HFFc6 (cell line): ENCODE measurements at regions not wholly inside any gene's neighbourhood (a gene's known extent, or its start where the extent isn't known, plus 50 kb on each side); places are given as distances from the start of the nearest gene placed in this dataset.
"Not testable (repeated sequence)": the region's sequence is repeated elsewhere in the genome, so short reads cannot be mapped to it uniquely, and the experiment has no call there.

Experiments used
- DNase-seq: peaks from one replicate; pipeline ENCODE4 v3.0.0-alpha.2; 2018
- H3K27ac Mint-ChIP-seq: 2 replicates; pipeline ENCODE4 v1.8.0; 2020; ENCODE audit warnings: mild to moderate bottlenecking, mixed read lengths
- H3K27me3 Mint-ChIP-seq: 2 replicates; pipeline ENCODE4 v1.8.0; 2021; ENCODE audit warnings: mild to moderate bottlenecking, moderate library complexity, mixed read lengths; ENCODE audit not compliant: insufficient read depth
- H3K36me3 Mint-ChIP-seq: 2 replicates; pipeline ENCODE4 v1.8.0; 2021; ENCODE audit warnings: low read depth, mixed read lengths
- H3K4me1 Mint-ChIP-seq: 2 replicates; pipeline ENCODE4 v1.8.0; 2020; ENCODE audit warnings: low read depth, mixed read lengths
- H3K4me3 Mint-ChIP-seq: 2 replicates; pipeline ENCODE4 v1.8.0; 2020; ENCODE audit warnings: mild to moderate bottlenecking, moderate library complexity, mixed read lengths
- H3K9me3 Mint-ChIP-seq: 2 replicates; pipeline ENCODE4 v1.8.0; 2020; ENCODE audit warnings: mild to moderate bottlenecking, mixed read lengths
- TF ChIP-seq, protein P1 (sequence below): fragments of 200-600 bp; sonication (generic); IDR thresholded peaks from 2 replicates; pipeline ENCODE4 v1.5.0; 2021; ENCODE audit warnings: antibody characterized with exemption, mild to moderate bottlenecking

GRCh38 chr10:64558094-64558835 lies 1037.1 kb downstream of the REEP3 start:
- Mint-ChIP-seq H3K36me3 (no peaks in the 10 kb centered on the region), H3K27ac (no peak overlapping the region), H3K27me3 (no peaks in the 10 kb centered on the region; the same call in 1 of the 2 replicates), H3K4me3 (no peak overlapping the region), H3K9me3 (peaks cover 19% of the 10 kb centered on the region), H3K4me1 (no peaks in the 10 kb centered on the region)
- DNase-seq: no peak
- TF ChIP-seq, protein P1, sequence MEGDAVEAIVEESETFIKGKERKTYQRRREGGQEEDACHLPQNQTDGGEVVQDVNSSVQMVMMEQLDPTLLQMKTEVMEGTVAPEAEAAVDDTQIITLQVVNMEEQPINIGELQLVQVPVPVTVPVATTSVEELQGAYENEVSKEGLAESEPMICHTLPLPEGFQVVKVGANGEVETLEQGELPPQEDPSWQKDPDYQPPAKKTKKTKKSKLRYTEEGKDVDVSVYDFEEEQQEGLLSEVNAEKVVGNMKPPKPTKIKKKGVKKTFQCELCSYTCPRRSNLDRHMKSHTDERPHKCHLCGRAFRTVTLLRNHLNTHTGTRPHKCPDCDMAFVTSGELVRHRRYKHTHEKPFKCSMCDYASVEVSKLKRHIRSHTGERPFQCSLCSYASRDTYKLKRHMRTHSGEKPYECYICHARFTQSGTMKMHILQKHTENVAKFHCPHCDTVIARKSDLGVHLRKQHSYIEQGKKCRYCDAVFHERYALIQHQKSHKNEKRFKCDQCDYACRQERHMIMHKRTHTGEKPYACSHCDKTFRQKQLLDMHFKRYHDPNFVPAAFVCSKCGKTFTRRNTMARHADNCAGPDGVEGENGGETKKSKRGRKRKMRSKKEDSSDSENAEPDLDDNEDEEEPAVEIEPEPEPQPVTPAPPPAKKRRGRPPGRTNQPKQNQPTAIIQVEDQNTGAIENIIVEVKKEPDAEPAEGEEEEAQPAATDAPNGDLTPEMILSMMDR: no peak

DNA sequence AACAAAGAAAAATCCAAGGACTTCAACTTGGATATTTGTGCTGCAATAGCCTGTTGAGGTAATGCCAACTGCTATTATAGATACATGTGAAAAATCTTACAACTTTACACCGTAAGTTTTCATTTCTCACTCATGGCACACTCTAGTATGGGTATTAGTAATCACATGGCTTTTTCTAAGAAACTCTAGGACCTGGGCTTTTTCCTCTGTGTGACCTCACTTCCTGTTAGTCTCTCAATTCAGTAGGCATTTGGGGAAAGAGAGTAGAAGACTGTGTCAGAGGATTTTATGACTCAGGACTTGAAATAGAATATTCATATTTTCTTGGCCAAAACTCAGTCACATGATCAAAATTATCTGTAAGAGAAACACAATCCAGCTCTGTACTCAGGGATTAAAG lies 1049.9 kb downstream of the REEP3 start:
- no peaks in the 10 kb centered on the region for H3K4me1 Mint-ChIP-seq
- H3K27me3 Mint-ChIP-seq: no peaks in the 10 kb centered on the region; the same call in 1 of the 2 replicates
- no peak for DNase-seq
- peaks cover 43% of the 10 kb centered on the region for H3K9me3 Mint-ChIP-seq
- H3K27ac Mint-ChIP-seq: no peak overlapping the region
- no peaks in the 10 kb centered on the region for H3K36me3 Mint-ChIP-seq
- TF ChIP-seq, protein P1: no peak
- H3K4me3 Mint-ChIP-seq: no peak overlapping the region

DNA sequence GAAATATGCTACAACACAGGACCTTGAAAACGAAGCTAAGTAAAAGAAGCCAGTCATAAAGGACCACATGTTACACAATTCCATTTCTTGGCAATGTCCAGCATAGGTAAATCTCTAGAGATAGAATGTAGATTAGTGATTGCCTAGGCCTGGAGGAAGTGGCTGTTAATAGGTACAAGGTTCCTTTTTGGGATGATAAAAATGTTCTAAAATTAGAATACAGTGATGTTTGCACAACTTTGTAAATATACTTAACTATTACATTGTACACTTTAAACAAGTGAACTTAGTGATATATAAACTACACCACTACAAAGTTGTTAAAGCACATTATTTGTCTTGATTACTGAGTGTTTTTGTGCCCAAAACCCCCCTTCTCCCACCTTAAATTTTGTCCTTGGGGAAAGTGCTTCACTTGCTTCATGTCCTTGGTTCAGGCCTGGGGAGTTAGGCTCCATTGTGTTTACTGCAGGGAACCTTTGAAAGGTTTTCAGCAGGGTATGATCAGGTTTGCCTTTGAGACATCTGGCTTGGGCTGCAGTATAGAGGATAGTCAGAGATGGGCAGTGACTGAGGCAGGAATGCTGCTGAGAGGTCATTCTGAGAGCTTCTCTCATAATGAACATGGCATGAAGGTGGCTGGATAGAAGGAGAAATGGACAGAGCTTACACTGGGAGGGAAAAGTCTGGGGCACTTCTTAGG lies 1052.6 kb downstream of the REEP3 start:
- Mint-ChIP-seq H3K27ac (no peak overlapping the region), H3K9me3 (peaks cover 32% of the 10 kb centered on the region), H3K4me1 (no peaks in the 10 kb centered on the region), H3K4me3 (no peak overlapping the region), H3K36me3 (no peaks in the 10 kb centered on the region), H3K27me3 (no peaks in the 10 kb centered on the region; the same call in 1 of the 2 replicates)
- TF ChIP-seq, protein P1: no peak
- DNase-seq: no peak

DNA sequence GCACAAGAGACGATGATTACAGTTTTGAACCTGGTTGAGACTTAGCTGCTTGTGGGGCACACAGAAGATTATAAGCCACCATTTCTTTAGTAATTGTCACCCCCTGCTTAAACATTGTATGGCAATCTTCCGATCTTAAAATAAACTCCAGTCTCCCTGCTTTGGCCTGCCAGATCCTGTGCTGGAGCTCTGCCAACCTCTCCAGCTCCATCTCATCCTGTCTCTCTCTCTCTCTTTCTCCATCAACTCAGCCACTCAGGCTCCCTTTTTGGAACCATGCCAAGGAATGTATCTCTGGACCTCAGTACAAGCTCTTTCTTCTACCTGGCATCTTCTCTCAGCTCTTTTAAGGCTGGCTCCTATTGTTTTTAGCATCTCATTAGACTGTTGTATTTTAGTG lies 1053.2 kb downstream of the REEP3 start:
- no peak overlapping the region for H3K4me3 Mint-ChIP-seq
- H3K9me3 Mint-ChIP-seq: peaks cover 32% of the 10 kb centered on the region
- no peak for DNase-seq
- TF ChIP-seq, protein P1: no peak
- no peaks in the 10 kb centered on the region for H3K36me3 Mint-ChIP-seq
- no peaks in the 10 kb centered on the region for H3K4me1 Mint-ChIP-seq
- no peaks in the 10 kb centered on the region; the same call in 1 of the 2 replicates for H3K27me3 Mint-ChIP-seq
- no peak overlapping the region for H3K27ac Mint-ChIP-seq

DNA sequence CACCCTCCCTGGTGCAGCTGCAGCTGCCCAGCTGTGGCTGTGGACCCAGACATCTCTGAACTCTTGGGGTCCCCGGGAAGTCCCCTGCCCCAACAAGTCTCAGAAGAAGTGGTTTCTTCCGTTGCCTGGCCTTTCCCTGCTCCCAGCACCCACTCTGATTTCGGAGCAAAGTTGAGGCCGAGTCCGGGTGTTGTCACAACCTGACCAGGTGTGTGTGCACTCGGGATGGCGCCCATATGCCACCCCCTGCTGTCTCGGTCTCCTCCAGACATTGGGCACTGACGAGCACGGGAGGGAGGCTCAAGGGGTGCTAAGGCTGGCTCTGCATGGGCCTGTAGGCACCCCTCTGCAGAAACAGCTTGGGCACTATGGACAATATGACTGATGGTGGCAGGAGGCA lies 1055.3 kb downstream of the REEP3 start:
- no peaks in the 10 kb centered on the region; the same call in 1 of the 2 replicates for H3K27me3 Mint-ChIP-seq

GRCh38 chr10:64578757-64579156 lies 1057.6 kb downstream of the REEP3 start:
- not testable (repeated sequence) for H3K27me3 Mint-ChIP-seq, DNase-seq, H3K4me3 Mint-ChIP-seq, H3K4me1 Mint-ChIP-seq, H3K27ac Mint-ChIP-seq, H3K36me3 Mint-ChIP-seq
- peaks cover 33% of the 10 kb centered on the region for H3K9me3 Mint-ChIP-seq

More for the DNA sequence above, 1055.3 kb downstream of the REEP3 start:
- no peaks in the 10 kb centered on the region for H3K4me1 Mint-ChIP-seq
- no peak overlapping the region for H3K4me3 Mint-ChIP-seq
- DNase-seq: no peak
- no peak overlapping the region for H3K27ac Mint-ChIP-seq
- no peaks in the 10 kb centered on the region for H3K36me3 Mint-ChIP-seq
- TF ChIP-seq, protein P1: no peak
- peaks cover 25% of the 10 kb centered on the region for H3K9me3 Mint-ChIP-seq
